ENCODE measurements at regions not wholly inside any gene's neighbourhood (a gene's known extent, or its start where the extent isn't known, plus 50 kb on each side); places are given as distances from the start of the nearest gene placed in this dataset.

DNA sequence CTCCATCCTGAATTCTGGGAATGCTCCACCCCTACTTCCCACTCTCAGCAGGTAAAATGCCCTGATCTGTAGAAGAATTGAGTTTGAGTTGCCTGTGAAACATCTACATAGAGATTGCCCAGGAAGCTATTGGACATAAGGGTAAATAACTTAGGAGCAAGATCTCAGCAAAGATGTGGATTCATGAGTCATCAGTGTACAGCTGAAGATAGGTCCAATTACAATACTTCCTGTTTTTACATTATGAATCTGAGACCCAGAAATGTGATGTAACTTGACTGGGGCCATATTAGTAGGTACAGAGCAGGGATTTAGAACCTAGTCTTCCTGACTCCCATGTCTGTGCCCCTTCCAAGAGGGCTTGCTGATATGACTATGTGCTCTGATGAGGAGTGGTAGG is 79.4 kb upstream of the FNDC3A start:
- TF ChIP-seq ZBTB1 (CRISPR knock-in tag; IDR thresholded peaks at IDR 0.05; ENCODE audit: borderline replicate concordance, low read depth) (no peak), HDAC6 (IDR thresholded peaks at IDR 0.05; ENCODE audit: low read depth, low read length) (no peak), FOXM1 (IDR thresholded peaks at IDR 0.05; ENCODE audit: low read depth) (no peak), FOXM1 (CRISPR knock-in tag; IDR thresholded peaks at IDR 0.05; ENCODE audit: low read depth) (no peak), CCAR2 (IDR thresholded peaks at IDR 0.05; ENCODE audit: low read depth, low read length) (no peak), SMC3 (conservative IDR thresholded peaks at IDR 0.05; ENCODE audit: insufficient read depth, low read depth, low read length) (no peak), RBM17 (IDR thresholded peaks at IDR 0.05; ENCODE audit: borderline replicate concordance, low read depth, low read length) (no peak), MYC (IDR thresholded peaks at IDR 0.05; ENCODE audit: low read depth, low read length) (no peak), MYC (CRISPR knock-in tag; IDR thresholded peaks at IDR 0.05; ENCODE audit: borderline replicate concordance, low read depth) (no peak), BRCA1 (IDR thresholded peaks at IDR 0.05) (no peak), BRCA1 (CRISPR knock-in tag; IDR thresholded peaks at IDR 0.05) (no peak), POLR2AphosphoS5 (IDR thresholded peaks at IDR 0.05; ENCODE audit: control insufficient read depth, insufficient read depth, low read depth, low read length) (no peak)
- TF ChIP-seq, protein P1, sequence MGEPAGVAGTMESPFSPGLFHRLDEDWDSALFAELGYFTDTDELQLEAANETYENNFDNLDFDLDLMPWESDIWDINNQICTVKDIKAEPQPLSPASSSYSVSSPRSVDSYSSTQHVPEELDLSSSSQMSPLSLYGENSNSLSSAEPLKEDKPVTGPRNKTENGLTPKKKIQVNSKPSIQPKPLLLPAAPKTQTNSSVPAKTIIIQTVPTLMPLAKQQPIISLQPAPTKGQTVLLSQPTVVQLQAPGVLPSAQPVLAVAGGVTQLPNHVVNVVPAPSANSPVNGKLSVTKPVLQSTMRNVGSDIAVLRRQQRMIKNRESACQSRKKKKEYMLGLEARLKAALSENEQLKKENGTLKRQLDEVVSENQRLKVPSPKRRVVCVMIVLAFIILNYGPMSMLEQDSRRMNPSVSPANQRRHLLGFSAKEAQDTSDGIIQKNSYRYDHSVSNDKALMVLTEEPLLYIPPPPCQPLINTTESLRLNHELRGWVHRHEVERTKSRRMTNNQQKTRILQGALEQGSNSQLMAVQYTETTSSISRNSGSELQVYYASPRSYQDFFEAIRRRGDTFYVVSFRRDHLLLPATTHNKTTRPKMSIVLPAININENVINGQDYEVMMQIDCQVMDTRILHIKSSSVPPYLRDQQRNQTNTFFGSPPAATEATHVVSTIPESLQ (CRISPR knock-in tag; IDR thresholded peaks at IDR 0.05), result no peak
- TF ChIP-seq, protein P2, sequence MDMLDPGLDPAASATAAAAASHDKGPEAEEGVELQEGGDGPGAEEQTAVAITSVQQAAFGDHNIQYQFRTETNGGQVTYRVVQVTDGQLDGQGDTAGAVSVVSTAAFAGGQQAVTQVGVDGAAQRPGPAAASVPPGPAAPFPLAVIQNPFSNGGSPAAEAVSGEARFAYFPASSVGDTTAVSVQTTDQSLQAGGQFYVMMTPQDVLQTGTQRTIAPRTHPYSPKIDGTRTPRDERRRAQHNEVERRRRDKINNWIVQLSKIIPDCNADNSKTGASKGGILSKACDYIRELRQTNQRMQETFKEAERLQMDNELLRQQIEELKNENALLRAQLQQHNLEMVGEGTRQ (CRISPR knock-in tag; IDR thresholded peaks at IDR 0.05), result no peak
- TF ChIP-seq, protein P3, sequence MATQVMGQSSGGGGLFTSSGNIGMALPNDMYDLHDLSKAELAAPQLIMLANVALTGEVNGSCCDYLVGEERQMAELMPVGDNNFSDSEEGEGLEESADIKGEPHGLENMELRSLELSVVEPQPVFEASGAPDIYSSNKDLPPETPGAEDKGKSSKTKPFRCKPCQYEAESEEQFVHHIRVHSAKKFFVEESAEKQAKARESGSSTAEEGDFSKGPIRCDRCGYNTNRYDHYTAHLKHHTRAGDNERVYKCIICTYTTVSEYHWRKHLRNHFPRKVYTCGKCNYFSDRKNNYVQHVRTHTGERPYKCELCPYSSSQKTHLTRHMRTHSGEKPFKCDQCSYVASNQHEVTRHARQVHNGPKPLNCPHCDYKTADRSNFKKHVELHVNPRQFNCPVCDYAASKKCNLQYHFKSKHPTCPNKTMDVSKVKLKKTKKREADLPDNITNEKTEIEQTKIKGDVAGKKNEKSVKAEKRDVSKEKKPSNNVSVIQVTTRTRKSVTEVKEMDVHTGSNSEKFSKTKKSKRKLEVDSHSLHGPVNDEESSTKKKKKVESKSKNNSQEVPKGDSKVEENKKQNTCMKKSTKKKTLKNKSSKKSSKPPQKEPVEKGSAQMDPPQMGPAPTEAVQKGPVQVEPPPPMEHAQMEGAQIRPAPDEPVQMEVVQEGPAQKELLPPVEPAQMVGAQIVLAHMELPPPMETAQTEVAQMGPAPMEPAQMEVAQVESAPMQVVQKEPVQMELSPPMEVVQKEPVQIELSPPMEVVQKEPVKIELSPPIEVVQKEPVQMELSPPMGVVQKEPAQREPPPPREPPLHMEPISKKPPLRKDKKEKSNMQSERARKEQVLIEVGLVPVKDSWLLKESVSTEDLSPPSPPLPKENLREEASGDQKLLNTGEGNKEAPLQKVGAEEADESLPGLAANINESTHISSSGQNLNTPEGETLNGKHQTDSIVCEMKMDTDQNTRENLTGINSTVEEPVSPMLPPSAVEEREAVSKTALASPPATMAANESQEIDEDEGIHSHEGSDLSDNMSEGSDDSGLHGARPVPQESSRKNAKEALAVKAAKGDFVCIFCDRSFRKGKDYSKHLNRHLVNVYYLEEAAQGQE (IDR thresholded peaks at IDR 0.05; ENCODE audit: borderline replicate concordance), result no peak
- TF ChIP-seq, protein P3 (CRISPR knock-in tag; IDR thresholded peaks at IDR 0.05; ENCODE audit: low read depth), result no peak

Data from K562 (cell line).